CD1c-positive myeloid dendritic cell (primary cell): ENCODE measurements at regions not wholly inside any gene's neighbourhood (a gene's known extent, or its start where the extent isn't known, plus 50 kb on each side); places are given as distances from the start of the nearest gene placed in this dataset.
"Not testable (repeated sequence)": the region's sequence is repeated elsewhere in the genome, so short reads cannot be mapped to it uniquely, and the experiment has no call there.

Experiments
- DNase-seq: peaks from one replicate; pipeline ENCODE4 v3.0.0-alpha.2; 2016; ENCODE audit errors: extremely low spot score

DNA sequence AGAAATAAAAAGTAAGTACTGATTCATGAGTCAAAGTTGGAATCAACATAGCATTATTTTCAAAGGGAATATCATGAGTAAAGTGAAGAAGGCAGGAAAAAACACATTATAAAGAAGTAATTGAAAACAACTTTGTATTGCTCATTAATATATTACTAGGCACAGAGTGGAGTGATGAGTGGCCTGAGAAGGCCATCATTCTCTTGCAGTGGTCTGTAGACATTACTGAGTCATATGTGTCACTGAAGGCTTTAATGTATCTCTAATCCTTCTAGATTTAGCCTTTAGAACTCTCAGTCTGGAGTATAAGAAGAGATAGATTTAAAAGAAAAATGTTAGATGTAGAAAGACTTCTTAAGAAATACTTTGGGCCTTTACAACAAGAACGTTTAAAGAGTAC lies 881.4 kb downstream of the DNAH5 start:
- DNase-seq: no peak

DNA sequence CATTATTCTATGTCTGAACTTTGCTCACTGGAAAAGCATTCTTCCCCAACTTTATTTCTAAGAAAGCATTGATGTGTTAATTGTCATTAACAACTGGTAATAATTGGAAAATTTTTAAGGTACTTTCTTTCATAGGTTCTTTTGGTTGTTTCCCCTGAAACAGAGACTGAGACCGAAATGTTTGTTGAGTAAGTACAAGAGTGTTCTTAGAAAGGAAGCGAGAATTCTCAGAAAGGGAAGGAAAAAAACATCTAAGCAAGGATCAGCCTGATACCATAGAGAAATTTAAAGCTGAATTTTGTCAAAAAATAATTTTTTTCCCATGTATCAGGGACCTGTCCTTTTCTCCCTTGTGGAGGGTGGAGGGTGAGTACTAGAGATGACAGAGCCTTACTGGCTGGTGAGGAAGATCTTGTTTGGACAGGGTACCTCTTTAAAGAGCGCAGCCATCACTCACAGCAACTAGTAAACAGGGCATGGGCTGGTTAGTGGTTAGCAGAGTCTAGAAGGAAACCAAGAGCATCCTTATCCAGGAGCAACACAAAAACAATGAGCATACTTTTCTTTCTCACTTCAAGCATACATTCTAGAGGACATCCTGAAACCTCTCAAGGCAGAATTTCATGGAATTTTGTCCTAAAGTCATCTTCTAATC lies 898.5 kb downstream of the DNAH5 start:
- no peak for DNase-seq

DNA sequence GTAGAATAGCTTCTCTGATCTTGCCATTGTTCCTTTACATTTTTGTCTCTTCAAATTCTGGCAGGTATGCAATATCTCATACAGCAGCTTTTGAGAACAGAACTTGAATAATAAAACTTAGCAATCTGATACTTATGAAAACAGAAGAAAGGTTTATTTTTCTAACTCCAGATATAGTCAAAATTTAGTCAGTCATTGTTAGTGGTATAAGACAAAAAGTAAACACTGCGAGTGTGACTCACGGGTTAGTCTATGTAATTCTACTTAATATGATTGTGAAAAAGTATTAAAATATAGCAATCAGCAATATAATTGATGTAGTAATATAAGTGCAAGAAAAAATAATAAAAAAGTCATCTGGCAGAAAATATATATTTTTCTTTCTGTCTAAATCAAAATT lies 910.4 kb downstream of the DNAH5 start:
- DNase-seq: no peak

GRCh38 chr5:13029211-13029610 lies 915.3 kb downstream of the DNAH5 start:
- DNase-seq: no peak

DNA sequence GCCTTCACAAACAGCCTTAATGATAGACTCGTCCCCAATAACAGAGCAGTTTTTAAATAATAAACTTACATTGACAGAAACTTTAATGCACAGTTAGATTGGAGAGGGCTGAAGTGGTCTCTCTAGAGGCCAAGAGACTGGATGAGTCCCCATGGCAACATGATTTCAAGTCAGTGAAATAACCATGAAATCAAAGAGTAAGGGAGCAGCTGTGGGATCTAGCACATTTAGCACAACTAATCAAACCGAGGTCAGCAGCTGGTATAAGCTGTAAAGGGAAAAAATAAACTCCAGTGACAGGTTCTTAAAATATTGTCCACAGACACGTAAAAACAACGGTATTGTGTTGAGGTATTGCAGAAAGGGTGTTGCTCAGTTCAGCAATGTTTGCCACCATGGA lies 916.6 kb downstream of the DNAH5 start:
- no peak for DNase-seq

- no peak for DNase-seq
Observed at GRCh38 chr5:13019729-13020128, 924.8 kb downstream of the DNAH5 start.

- DNase-seq: no peak
Observed at GRCh38 chr5:13003457-13003856, 941.0 kb downstream of the DNAH5 start.

- DNase-seq: no peak
Observed at GRCh38 chr5:12999667-13000066, 944.8 kb downstream of the DNAH5 start.

GRCh38 chr5:12985142-12985541 lies 959.3 kb downstream of the DNAH5 start:
- DNase-seq: no peak

DNA sequence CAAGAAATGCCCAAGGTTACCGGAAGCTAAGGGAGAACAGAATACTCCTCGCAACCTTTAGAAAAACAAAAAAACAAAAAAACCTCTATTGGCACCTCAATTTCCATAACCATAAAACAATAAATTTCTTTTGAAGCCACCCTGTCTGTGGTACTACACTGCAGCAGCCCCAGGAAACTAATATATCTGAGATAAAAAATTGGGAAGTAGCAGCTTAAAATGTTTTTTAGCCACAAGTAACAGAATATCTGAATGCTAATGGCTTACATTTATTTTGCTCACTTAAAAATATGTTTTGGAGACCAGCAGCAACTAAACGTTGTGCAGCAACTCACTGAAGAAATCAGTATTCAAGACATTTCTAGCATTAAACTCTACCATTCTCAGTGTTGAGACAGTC lies 969.6 kb downstream of the DNAH5 start:
- no peak for DNase-seq

DNA sequence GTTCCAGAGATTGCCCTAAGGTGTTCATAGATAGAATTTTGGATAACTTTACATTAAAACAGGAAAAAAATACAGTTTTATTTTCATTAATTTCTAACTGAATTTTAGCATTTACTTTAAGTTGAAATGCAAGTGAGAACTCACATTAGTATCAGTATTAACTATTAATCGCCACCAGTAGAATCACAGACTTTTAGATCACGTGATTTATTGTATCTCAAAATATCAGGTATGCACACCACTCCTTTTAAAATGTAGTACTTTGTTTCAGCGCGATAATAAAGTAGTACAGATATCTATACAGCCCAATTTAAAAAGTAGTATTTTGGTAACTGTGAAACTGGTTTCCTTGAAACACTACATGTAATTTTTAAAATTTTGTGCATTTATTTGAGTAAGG lies 978.7 kb downstream of the DNAH5 start:
- DNase-seq: no peak

GRCh38 chr5:12959713-12960112 lies 984.8 kb downstream of the DNAH5 start:
- no peak for DNase-seq

DNA sequence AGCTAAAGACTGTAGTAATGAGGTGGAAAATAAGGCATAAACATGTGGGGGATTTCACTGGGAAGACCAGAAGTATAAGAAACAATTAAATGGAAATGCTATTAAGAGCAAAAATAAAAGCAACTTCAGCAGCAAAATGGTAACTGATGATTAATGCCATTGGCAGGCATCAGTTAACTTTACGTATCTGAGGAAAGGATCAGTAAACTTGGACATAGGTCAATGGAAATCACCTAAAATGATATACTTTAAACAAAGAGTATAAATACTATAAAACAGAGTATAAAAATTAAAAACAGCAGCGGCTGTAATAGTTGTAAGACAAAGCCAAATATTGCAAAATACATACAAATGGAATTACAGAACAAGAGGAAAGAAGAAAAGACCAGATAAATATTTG lies 992.1 kb downstream of the DNAH5 start:
- no peak for DNase-seq

GRCh38 chr5:12951846-12952245 lies 992.6 kb downstream of the DNAH5 start:
- no peak for DNase-seq

- DNase-seq: no peak
Observed at GRCh38 chr5:12947379-12947778, 997.1 kb downstream of the DNAH5 start.

DNA sequence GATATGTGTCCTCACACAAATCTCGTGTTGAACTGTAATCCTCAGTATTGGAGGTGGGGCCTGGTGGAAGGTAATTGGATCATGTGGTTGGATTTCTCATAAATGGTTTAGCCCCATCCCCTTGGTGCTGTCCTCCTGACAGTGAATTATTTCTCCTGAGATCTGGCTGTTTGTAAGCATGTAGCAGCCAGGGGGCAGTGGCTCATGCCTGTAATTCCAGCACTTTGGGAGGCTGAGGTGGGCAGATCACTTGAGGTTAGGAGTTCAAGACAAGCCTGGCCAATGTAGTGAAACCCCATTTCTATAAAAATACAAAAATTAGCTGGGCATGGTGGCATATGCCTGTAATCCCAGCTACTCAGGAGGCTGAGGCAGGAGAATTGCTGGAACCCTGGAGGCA lies 999.0 kb downstream of the DNAH5 start:
- not testable (repeated sequence) for DNase-seq

GRCh38 chr5:12936221-12936620 lies 1008.3 kb downstream of the DNAH5 start:
- no peak for DNase-seq

- no peak for DNase-seq
Observed at GRCh38 chr5:12934722-12935121, 1009.8 kb downstream of the DNAH5 start.

DNA sequence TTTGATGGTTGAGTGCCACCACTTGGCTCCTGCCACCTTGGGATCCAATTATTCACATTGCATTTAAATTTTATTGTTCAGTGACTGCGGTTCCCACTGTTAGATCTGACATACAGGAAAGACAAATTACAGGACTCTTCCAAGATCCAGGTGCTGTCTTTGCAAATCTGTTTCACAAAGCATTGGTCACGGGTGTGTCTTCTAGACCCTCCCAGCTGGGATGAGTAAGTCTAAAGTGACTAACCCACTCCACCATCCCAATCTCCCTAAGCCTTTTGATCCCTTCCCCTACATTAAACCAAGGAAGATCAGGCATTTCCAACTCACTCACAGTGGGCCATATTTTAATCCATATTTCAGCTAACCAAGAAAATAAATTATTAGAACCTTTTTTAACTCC lies 1016.3 kb upstream of the CTNND2 start:
- no peak for DNase-seq

DNA sequence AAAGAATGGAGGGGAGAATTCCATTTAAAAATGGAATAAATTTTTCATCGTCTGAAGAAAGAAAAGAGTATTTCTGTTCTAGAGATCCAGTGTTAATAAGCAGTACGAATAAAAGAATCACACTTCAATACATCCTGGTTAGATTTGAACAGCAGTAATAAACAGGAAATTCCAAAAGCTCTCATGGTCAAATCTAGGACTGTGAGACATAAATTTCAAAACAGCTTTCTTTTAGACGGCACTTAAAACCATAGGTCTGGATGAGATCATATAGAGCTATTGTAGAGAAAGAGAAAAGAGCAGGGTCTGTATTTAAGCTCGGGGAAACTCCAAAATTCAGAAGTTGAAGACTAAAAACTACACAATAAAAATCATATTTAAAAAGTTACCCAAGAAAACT lies 1006.9 kb upstream of the CTNND2 start:
- DNase-seq: no peak

GRCh38 chr5:12910641-12911040 lies 1006.4 kb upstream of the CTNND2 start:
- no peak for DNase-seq

GRCh38 chr5:12902611-12903010 lies 998.4 kb upstream of the CTNND2 start:
- no peak for DNase-seq

DNA sequence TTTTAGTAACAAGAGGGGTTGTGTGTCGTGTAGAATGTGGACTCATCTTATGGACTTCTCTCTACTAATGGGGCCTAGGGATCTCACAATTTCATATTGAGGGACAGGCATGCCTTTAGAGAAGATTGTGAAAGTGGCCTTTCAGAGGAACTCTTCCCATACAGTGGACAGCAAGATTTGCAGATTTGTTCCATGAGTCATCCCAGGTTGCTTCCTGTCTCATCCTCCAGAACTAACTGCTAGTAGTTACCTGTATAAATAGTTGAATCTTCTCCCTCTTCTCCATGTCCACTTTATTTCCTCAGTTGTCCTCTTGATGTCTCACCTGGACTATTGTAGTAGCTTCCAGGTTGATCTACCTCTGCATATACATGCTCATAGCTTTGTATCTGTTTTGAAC lies 997.5 kb upstream of the CTNND2 start:
- DNase-seq: no peak

- no peak for DNase-seq
Observed at GRCh38 chr5:12896086-12896485, 991.8 kb upstream of the CTNND2 start.
